Tibial nerve (tissue), 3 donors: ENCODE measurements at regions not wholly inside any gene's neighbourhood (a gene's known extent, or its start where the extent isn't known, plus 50 kb on each side); places are given as distances from the start of the nearest gene placed in this dataset.

ENCODE experiments used
- CTCF ChIP-seq, 5 experiments: fragments of 200-600 bp in 3 of 5; fragments of 450-650 bp in 2 of 5; sonication (generic) in 3 of 5; IDR thresholded peaks; one replicate each; pipeline ENCODE4 v1.5.1; 2016 to 2019; ENCODE audit warnings: antibody characterized with exemption in 5 of 5, mild to moderate bottlenecking in 3 of 5, moderate library complexity in 2 of 5
- POLR2A ChIP-seq, 2 donors: fragments of 450-650 bp; IDR thresholded peaks; one replicate each; pipeline ENCODE4 v1.6.1; 2017; ENCODE audit warnings: antibody characterized with exemption in 2 of 2, mild to moderate bottlenecking in 2 of 2, moderate library complexity in 2 of 2

GRCh38 chr2:138277062-138277461 is 224.5 kb upstream of the SPOPL start:
- TF ChIP-seq CTCF (IDR thresholded peaks at IDR 0.05) (no peak), POLR2A (IDR thresholded peaks at IDR 0.05) (no peak)
